Iris pigment epithelial cell (primary cell): ENCODE measurements at regions not wholly inside any gene's neighbourhood (a gene's known extent, or its start where the extent isn't known, plus 50 kb on each side); places are given as distances from the start of the nearest gene placed in this dataset.
A peak's percentile ranks its signal among the peaks of the same experiment; 100 is the strongest.
"Not testable (repeated sequence)": the region's sequence is repeated elsewhere in the genome, so short reads cannot be mapped to it uniquely, and the experiment has no call there.

ENCODE experiments used
- DNase-seq: peaks from one replicate; pipeline ENCODE4 v3.0.0-alpha.2; 2011; ENCODE audit warnings: low read depth

GRCh38 chr5:142222225-142222865 lies 102.5 kb downstream of the SPRY4 start:
- DNase-seq = peak; percentile 13

- peak; percentile 28 for DNase-seq
These were observed 103.5 kb downstream of the SPRY4 start for GRCh38 chr5:142221091-142221860.

GRCh38 chr5:142219146-142219545 lies 105.7 kb downstream of the SPRY4 start:
- no peak for DNase-seq

- DNase-seq = no peak
These were observed 107.9 kb downstream of the SPRY4 start for GRCh38 chr5:142216931-142217330.

GRCh38 chr5:142215915-142216681 lies 107.5 kb downstream of the NDFIP1 start:
- DNase-seq = peak; percentile 98

- no peak for DNase-seq
These were observed 104.5 kb downstream of the NDFIP1 start for GRCh38 chr5:142213077-142213476.

- DNase-seq = no peak
These were observed 103.3 kb downstream of the NDFIP1 start for GRCh38 chr5:142211918-142212317.

GRCh38 chr5:142210864-142211412 lies 102.4 kb downstream of the NDFIP1 start:
- DNase-seq = no peak

- DNase-seq = no peak
These were observed 101.4 kb downstream of the NDFIP1 start for GRCh38 chr5:142210011-142210410.

- no peak for DNase-seq
These were observed 100.3 kb downstream of the NDFIP1 start for GRCh38 chr5:142208777-142209312.

GRCh38 chr5:142208244-142208643 lies 99.7 kb downstream of the NDFIP1 start:
- DNase-seq = not testable (repeated sequence)

GRCh38 chr5:142206801-142207200 lies 98.2 kb downstream of the NDFIP1 start:
- no peak for DNase-seq

- no peak for DNase-seq
These were observed 95.6 kb downstream of the NDFIP1 start for GRCh38 chr5:142204219-142204618.
